Chondrocyte (in vitro differentiated cells): ENCODE measurements at regions not wholly inside any gene's neighbourhood (a gene's known extent, or its start where the extent isn't known, plus 50 kb on each side); places are given as distances from the start of the nearest gene placed in this dataset.

Source experiments
- DNase-seq: peaks from one replicate; pipeline ENCODE4 v3.0.0; 2021; ENCODE audit warnings: mixed read lengths, low spot score
- H3K27ac Mint-ChIP-seq: one replicate; pipeline ENCODE4 v1.8.0; 2021; ENCODE audit warnings: mild to moderate bottlenecking, moderate library complexity, mixed read lengths; ENCODE audit not compliant: unreplicated experiment
- H3K27me3 Mint-ChIP-seq: 2 replicates; pipeline ENCODE4 v1.8.0; 2021; ENCODE audit warnings: low read depth, mixed read lengths
- H3K36me3 Mint-ChIP-seq: 2 replicates; pipeline ENCODE4 v1.8.0; 2021; ENCODE audit warnings: low read depth, mixed read lengths
- H3K4me1 Mint-ChIP-seq: 2 replicates; pipeline ENCODE4 v1.8.0; 2021; ENCODE audit warnings: low read depth, mild to moderate bottlenecking, mixed read lengths
- H3K4me3 Mint-ChIP-seq: one replicate; pipeline ENCODE4 v1.8.0; 2021; ENCODE audit warnings: mild to moderate bottlenecking, moderate library complexity, mixed read lengths; ENCODE audit not compliant: unreplicated experiment
- H3K9me3 Mint-ChIP-seq: 2 replicates; pipeline ENCODE4 v1.8.0; 2021; ENCODE audit warnings: low read depth, mixed read lengths
- TF ChIP-seq, protein P1 (sequence below): fragments of 200-600 bp; sonication (generic); IDR thresholded peaks from 2 replicates; pipeline ENCODE4 v1.5.0; 2021; ENCODE audit warnings: antibody characterized with exemption, mild to moderate bottlenecking, moderate library complexity

DNA sequence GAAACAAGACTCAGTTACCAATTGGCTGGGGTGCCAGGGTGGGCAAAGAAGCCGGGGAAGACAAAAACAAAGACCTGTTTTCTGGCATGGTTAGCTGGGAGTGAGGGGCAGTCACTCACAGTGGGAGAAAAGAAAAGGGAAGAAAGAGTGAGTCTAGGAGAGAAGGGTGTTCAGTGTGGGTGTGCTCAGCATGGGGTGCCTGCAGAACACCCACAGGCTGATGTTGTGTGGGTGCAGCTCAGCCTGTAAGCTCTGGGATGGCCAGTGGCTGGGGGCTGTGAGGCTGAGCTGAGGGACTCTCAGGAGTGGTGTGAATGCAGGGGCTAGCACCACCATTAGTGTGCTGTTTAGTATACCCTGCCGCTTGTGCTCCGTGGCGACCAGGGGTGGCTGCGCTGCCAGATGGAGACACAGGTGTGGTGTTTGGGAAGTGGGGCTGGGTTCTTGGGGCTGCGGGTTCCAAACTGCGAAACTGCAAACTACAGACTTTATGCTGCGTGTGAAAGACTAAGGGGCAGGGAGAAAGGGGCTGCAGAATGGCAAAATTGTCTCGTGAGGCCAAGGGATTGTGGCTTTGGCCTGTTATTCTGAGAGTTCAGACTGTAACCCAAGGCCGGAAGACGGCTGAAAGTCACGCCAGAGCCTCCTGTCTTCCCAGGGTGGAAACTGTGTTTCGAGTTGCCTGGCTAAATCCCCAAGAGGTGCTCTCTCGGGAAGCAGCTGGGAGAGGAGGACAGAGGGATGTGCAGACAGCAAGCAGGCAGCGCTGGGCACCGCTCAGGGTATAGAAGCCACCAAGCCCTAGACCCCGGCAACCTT, 156.3 kb downstream of the TTC32 start:
- Mint-ChIP-seq H3K27ac (no peak overlapping the region), H3K27me3 (no peaks in the 10 kb centered on the region), H3K9me3 (peaks cover 6% of the 10 kb centered on the region), H3K4me1 (peaks cover 61% of the 10 kb centered on the region), H3K36me3 (no peaks in the 10 kb centered on the region), H3K4me3 (no peak overlapping the region)
- TF ChIP-seq, protein P1, sequence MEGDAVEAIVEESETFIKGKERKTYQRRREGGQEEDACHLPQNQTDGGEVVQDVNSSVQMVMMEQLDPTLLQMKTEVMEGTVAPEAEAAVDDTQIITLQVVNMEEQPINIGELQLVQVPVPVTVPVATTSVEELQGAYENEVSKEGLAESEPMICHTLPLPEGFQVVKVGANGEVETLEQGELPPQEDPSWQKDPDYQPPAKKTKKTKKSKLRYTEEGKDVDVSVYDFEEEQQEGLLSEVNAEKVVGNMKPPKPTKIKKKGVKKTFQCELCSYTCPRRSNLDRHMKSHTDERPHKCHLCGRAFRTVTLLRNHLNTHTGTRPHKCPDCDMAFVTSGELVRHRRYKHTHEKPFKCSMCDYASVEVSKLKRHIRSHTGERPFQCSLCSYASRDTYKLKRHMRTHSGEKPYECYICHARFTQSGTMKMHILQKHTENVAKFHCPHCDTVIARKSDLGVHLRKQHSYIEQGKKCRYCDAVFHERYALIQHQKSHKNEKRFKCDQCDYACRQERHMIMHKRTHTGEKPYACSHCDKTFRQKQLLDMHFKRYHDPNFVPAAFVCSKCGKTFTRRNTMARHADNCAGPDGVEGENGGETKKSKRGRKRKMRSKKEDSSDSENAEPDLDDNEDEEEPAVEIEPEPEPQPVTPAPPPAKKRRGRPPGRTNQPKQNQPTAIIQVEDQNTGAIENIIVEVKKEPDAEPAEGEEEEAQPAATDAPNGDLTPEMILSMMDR = no peak
- DNase-seq = no peak

DNA sequence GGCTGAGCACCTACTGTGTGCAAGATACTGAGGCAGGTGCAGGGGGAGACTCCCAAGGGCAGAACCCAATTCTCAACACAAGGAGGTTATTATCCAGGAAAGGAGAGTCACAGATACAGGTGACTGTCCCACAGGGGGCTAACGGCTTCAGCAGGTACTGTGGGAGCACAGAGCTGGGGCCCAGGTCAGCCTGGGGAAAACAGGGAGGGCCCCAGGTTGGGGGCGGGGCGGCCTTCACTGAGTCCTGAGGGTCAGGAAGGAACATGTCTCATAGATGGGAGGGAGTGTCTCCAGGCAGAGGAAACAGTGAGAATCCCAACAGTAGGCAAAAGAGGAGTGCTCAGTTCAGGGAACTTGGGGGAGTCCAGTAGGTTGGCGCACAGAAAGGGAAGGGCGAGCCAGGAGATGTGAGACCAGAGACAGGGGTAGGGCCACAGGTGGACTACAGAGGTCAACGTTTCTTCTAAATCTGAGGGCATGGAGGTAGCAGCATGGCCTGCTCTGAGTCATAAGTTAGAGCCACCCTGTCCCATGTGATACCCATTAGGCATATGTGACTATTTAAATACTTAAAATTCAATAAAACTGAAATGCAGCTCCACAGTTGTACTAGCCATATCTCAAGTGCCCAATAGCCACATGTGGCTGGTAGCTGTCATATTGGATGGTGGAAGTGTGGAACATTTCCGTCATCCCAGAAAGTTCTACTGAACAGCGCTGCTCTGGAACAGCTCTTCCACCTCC, 157.2 kb downstream of the TTC32 start:
- Mint-ChIP-seq H3K36me3 (no peaks in the 10 kb centered on the region), H3K27ac (no peak overlapping the region), H3K27me3 (no peaks in the 10 kb centered on the region), H3K9me3 (peaks cover 6% of the 10 kb centered on the region), H3K4me3 (no peak overlapping the region), H3K4me1 (peaks cover 63% of the 10 kb centered on the region)
- TF ChIP-seq, protein P1 = no peak
- DNase-seq = no peak

DNA sequence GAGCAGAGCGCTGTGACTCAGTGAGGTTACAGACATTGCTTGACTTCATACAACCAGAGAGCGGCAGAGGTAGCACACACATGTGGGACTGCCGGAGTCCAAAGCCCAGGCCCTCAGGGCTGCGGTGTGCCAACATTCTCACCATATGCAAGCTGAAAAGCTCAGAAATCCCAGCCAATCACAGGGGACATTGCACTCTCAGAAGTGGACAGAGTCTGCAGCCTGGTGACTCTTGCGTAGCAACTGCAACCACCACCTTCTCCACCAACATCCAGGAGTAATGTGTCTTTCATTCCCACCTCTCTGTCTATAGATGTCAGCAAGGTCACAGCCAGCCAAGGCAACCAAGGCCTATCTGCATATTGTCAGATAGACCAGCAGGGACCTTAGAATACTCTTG, 158.1 kb downstream of the TTC32 start:
- H3K4me1 Mint-ChIP-seq = peaks cover 69% of the 10 kb centered on the region
- H3K4me3 Mint-ChIP-seq = no peak overlapping the region
- no peaks in the 10 kb centered on the region for H3K27me3 Mint-ChIP-seq
- no peak for DNase-seq
- H3K27ac Mint-ChIP-seq = peak overlapping the region; percentile 81
- H3K9me3 Mint-ChIP-seq = peaks cover 6% of the 10 kb centered on the region
- TF ChIP-seq, protein P1 = no peak
- no peaks in the 10 kb centered on the region for H3K36me3 Mint-ChIP-seq

DNA sequence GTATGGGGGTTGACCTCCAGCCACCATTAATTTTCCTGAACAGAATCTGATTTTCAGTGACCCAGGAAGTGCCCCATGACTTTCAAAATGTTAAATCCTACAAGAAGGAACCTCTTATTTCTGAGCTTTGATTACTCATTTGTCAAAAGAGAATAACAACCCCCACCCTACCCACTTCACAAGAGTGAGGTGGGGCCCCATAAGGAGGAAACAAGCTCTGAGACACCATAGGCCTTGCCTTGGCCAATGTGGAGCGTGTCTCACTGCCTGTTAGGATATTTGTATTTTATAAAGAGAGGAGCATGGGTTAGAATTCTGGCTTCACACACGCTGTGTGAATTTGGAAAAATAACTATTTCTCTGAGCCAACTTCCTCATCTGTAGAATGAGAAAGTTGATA, 158.9 kb downstream of the TTC32 start:
- Mint-ChIP-seq H3K9me3 (peaks cover 6% of the 10 kb centered on the region), H3K27ac (peak overlapping the region; percentile 81), H3K4me3 (no peak overlapping the region), H3K27me3 (no peaks in the 10 kb centered on the region), H3K36me3 (no peaks in the 10 kb centered on the region), H3K4me1 (peaks cover 72% of the 10 kb centered on the region)
- TF ChIP-seq, protein P1 = no peak
- DNase-seq = no peak

DNA sequence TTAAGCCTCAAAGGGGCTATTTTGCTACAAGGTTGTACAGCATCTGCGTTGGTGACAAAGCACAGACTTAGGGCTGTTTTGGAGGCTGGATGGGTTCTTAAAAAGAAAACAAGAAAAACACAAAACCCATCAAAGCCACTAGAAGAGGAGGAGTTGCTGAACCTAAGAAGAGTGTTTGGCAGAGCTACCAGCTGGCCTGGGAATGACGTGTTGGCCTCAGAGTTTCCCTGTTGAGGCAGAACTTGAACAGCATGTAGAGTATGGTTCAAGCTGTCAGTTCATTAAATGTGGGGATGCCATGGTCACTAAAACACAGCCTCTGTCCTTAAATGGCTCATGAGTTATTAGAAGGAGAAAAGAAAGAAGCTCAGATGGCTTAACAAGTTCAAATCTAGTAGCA, 162.5 kb downstream of the TTC32 start:
- peaks cover 6% of the 10 kb centered on the region for H3K9me3 Mint-ChIP-seq
- H3K27me3 Mint-ChIP-seq = no peaks in the 10 kb centered on the region
- no peak overlapping the region for H3K4me3 Mint-ChIP-seq
- peak overlapping the region; percentile 95 for H3K27ac Mint-ChIP-seq
- TF ChIP-seq, protein P1 = no peak
- H3K36me3 Mint-ChIP-seq = no peaks in the 10 kb centered on the region
- no peak for DNase-seq
- H3K4me1 Mint-ChIP-seq = peaks cover 79% of the 10 kb centered on the region
